Stimulated activated naive CD8-positive, alpha-beta T cell treated with anti-CD3 and anti-CD28 coated beads, Interleukin-15, Interleukin-2, amounts not matched to agents 100 ng/mL and 50 ng/mL, for 24 hours (primary cell): ENCODE measurements at regions not wholly inside any gene's neighbourhood (a gene's known extent, or its start where the extent isn't known, plus 50 kb on each side); places are given as distances from the start of the nearest gene placed in this dataset.

ENCODE experiments used
- H3K27ac Mint-ChIP-seq: one replicate; pipeline ENCODE4 v1.8.0; 2021; ENCODE audit warnings: mild to moderate bottlenecking, mixed read lengths
- H3K27me3 Mint-ChIP-seq: one replicate; pipeline ENCODE4 v1.8.0; 2021; ENCODE audit warnings: mixed read lengths
- H3K36me3 Mint-ChIP-seq: one replicate; pipeline ENCODE4 v1.8.0; 2021; ENCODE audit warnings: low read depth, mixed read lengths
- H3K4me1 Mint-ChIP-seq: one replicate; pipeline ENCODE4 v1.8.0; 2021; ENCODE audit warnings: low read depth, mixed read lengths
- H3K4me3 Mint-ChIP-seq: one replicate; pipeline ENCODE4 v1.8.0; 2021; ENCODE audit warnings: mild to moderate bottlenecking, mixed read lengths
- H3K9me3 Mint-ChIP-seq: one replicate; pipeline ENCODE4 v1.8.0; 2021; ENCODE audit warnings: mixed read lengths

GRCh38 chr2:41502752-41503151 lies 545.1 kb upstream of the PKDCC start:
- Mint-ChIP-seq H3K9me3 (peaks cover 22% of the 10 kb centered on the region), H3K27me3 (no peaks in the 10 kb centered on the region), H3K27ac (no peak overlapping the region), H3K4me1 (no peaks in the 10 kb centered on the region), H3K36me3 (no peaks in the 10 kb centered on the region), H3K4me3 (no peak overlapping the region)

GRCh38 chr2:41504532-41504931 lies 543.3 kb upstream of the PKDCC start:
- no peaks in the 10 kb centered on the region for H3K4me1 Mint-ChIP-seq
- H3K27ac Mint-ChIP-seq = no peak overlapping the region

DNA sequence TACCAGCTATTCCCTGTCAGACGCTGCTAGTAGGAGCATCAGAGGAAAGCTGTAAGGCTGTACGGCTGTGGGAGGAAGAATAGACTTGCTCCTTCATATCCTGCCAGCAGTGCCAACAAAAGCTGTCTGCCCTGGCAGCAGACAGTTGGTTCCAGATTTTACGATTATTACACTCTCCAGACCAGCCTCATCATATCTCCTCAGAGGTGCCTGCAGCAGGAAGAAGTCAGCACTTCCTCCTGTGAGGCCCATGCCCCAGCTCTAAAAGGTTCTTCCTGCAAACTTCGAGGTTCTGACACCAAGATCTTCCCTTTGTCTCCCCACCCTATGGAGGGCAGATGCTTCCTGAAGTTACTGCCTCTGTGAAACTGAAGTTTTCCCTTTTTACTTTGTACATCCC lies 537.7 kb upstream of the PKDCC start:
- no peaks in the 10 kb centered on the region for H3K4me1 Mint-ChIP-seq
- H3K27ac Mint-ChIP-seq = no peak overlapping the region
- no peaks in the 10 kb centered on the region for H3K36me3 Mint-ChIP-seq

More at GRCh38 chr2:41504532-41504931, 543.3 kb upstream of the PKDCC start:
- Mint-ChIP-seq H3K36me3 (no peaks in the 10 kb centered on the region), H3K9me3 (peaks cover 13% of the 10 kb centered on the region), H3K27me3 (no peaks in the 10 kb centered on the region), H3K4me3 (no peak overlapping the region)

DNA sequence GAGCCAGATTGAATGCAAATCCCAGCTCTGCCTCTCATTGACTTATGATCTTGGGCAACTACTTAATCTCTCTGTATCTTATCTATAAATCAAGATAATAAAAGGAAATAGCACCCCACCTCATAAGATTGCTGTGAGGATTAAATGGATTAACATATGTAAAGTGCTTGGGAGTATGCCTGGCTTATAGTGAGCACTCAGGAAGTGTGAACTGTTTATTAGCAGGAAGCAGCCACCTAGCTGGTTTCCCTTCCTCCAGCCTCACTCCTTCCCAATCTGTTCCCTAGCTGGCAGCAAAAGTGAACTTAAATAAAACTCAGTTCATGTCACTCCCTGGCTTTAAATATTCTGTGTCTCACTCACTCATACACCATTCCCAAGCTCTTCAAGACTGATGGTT lies 526.6 kb upstream of the PKDCC start:
- H3K27ac Mint-ChIP-seq = no peak overlapping the region
- no peak overlapping the region for H3K4me3 Mint-ChIP-seq
- H3K27me3 Mint-ChIP-seq = no peaks in the 10 kb centered on the region
- no peaks in the 10 kb centered on the region for H3K4me1 Mint-ChIP-seq
- H3K9me3 Mint-ChIP-seq = no peaks in the 10 kb centered on the region
- H3K36me3 Mint-ChIP-seq = no peaks in the 10 kb centered on the region

More for the DNA sequence above, 537.7 kb upstream of the PKDCC start:
- H3K27me3 Mint-ChIP-seq = no peaks in the 10 kb centered on the region
- H3K4me3 Mint-ChIP-seq = no peak overlapping the region
- H3K9me3 Mint-ChIP-seq = peaks cover 6% of the 10 kb centered on the region

GRCh38 chr2:41527525-41528323 lies 520.1 kb upstream of the PKDCC start:
- no peak overlapping the region for H3K27ac Mint-ChIP-seq
- no peak overlapping the region for H3K4me3 Mint-ChIP-seq
- H3K36me3 Mint-ChIP-seq = no peaks in the 10 kb centered on the region
- no peaks in the 10 kb centered on the region for H3K27me3 Mint-ChIP-seq
- H3K9me3 Mint-ChIP-seq = peaks cover 6% of the 10 kb centered on the region
- H3K4me1 Mint-ChIP-seq = no peaks in the 10 kb centered on the region

DNA sequence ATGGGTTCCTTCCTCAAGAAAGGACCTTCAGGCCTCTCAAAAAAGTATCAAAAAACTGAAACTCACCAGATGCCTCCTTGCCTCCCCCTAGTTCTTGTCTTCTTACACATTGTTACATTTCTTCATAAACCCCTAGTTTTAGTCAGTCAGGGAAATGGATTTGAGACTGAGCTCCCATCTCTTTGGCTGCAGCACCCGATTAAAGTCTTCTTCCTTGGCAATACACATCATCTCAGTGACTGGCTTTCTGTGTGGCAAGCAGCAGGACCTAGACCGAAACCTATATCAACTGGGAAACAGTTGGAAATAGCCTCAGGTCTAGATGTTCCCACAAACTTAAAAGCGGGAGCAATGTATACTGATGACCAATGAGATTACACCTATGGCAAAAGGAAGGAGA lies 512.2 kb upstream of the PKDCC start:
- Mint-ChIP-seq H3K4me3 (no peak overlapping the region), H3K27ac (no peak overlapping the region), H3K27me3 (no peaks in the 10 kb centered on the region), H3K9me3 (peaks cover 12% of the 10 kb centered on the region), H3K36me3 (no peaks in the 10 kb centered on the region), H3K4me1 (no peaks in the 10 kb centered on the region)

GRCh38 chr2:41540272-41540998 lies 507.4 kb upstream of the PKDCC start:
- no peaks in the 10 kb centered on the region for H3K36me3 Mint-ChIP-seq
- peaks cover 5% of the 10 kb centered on the region for H3K9me3 Mint-ChIP-seq
- no peaks in the 10 kb centered on the region for H3K4me1 Mint-ChIP-seq
- H3K4me3 Mint-ChIP-seq = no peak overlapping the region
- no peak overlapping the region for H3K27ac Mint-ChIP-seq
- H3K27me3 Mint-ChIP-seq = no peaks in the 10 kb centered on the region

DNA sequence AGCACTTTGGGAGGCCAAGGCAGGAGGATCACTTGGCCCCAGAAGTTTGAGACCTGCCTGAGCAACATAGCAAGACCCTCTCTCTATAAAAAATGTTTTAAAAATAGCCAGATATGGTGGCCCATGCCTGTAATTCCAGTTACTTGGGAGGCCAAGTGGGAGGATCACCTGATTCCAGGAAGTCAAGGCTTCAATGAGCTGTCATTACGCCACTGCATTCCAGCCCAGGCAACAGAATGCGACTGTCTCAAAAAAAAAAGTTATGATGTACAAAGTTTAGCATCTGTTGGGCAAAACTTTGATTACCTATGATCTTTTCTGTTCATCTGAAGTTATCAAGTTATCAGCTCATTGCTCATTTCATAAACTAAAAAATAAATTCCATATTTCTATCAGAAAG lies 504.1 kb upstream of the PKDCC start:
- Mint-ChIP-seq H3K4me3 (no peak overlapping the region), H3K27ac (no peak overlapping the region), H3K36me3 (no peaks in the 10 kb centered on the region), H3K4me1 (no peaks in the 10 kb centered on the region), H3K9me3 (no peaks in the 10 kb centered on the region), H3K27me3 (no peaks in the 10 kb centered on the region)

DNA sequence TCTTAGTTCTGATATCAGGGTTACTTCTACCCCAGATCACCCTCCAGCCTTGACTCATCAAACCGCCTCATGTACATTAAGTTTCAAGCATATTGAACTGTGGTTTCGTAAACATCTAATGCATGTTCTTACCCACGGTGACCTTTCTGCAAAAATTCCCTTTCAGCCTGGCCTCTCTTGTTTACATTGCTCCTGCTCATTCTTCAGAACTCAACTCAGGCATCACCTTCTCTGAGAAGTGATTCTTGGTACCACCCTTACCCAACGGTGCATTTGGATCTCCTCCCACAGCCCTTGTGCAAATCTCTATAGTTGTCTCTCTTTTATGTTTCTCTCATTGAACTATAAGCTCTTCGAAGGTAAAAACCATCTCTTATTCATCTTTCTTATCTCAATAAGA lies 503.1 kb upstream of the PKDCC start:
- Mint-ChIP-seq H3K27me3 (no peaks in the 10 kb centered on the region), H3K36me3 (no peaks in the 10 kb centered on the region), H3K27ac (no peak overlapping the region), H3K9me3 (no peaks in the 10 kb centered on the region), H3K4me3 (no peak overlapping the region), H3K4me1 (no peaks in the 10 kb centered on the region)

DNA sequence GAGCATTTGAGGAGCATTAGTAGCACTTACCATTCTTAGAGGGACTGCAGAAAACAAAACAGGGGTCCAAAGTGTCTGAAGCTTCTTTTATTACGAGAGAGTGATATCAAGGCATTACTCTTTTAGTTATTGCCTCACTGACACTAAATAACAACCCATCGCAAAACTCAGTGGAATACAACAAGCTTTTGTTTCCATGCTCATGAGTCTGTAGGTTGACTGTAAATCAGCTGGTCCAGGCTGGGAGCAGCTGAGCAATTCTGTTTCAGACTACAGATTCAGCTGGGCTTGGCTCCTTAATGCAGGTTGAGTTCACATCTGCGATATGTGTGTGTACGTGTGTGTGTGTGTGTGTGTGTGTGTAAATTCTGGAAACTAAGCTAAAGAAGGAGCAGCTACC lies 501.8 kb upstream of the PKDCC start:
- Mint-ChIP-seq H3K27ac (no peak overlapping the region), H3K4me3 (no peak overlapping the region), H3K27me3 (no peaks in the 10 kb centered on the region), H3K9me3 (no peaks in the 10 kb centered on the region), H3K4me1 (no peaks in the 10 kb centered on the region), H3K36me3 (no peaks in the 10 kb centered on the region)

- H3K27ac Mint-ChIP-seq = no peak overlapping the region
- H3K27me3 Mint-ChIP-seq = peaks cover 7% of the 10 kb centered on the region
- H3K4me3 Mint-ChIP-seq = no peak overlapping the region
- no peaks in the 10 kb centered on the region for H3K4me1 Mint-ChIP-seq
- peaks cover 7% of the 10 kb centered on the region for H3K9me3 Mint-ChIP-seq
- H3K36me3 Mint-ChIP-seq = no peaks in the 10 kb centered on the region
These were observed 479.2 kb upstream of the PKDCC start for GRCh38 chr2:41568648-41569047.

- H3K4me3 Mint-ChIP-seq = no peak overlapping the region
- H3K36me3 Mint-ChIP-seq = no peaks in the 10 kb centered on the region
- peaks cover 7% of the 10 kb centered on the region for H3K27me3 Mint-ChIP-seq
- no peak overlapping the region for H3K27ac Mint-ChIP-seq
- peaks cover 7% of the 10 kb centered on the region for H3K9me3 Mint-ChIP-seq
- H3K4me1 Mint-ChIP-seq = no peaks in the 10 kb centered on the region
These were observed 475.7 kb upstream of the PKDCC start for GRCh38 chr2:41572154-41572553.

DNA sequence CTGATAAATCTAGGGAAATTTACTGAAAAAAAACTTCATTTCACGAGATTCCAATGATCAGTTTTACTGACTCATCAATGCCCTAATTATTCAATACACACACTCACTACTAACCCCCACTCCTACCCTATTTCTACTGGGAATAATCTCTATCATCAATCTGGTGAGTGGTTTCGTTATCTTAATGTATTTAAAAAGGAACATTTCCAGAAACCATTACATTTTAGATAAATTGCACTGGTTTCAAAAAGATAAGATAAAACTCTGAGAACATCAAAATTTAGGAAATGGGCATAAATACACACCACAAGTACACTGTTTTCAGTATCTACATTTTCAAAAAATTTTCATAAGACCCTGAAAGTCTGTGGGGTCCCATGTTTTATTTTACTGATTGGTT lies 471.4 kb upstream of the PKDCC start:
- Mint-ChIP-seq H3K4me1 (no peaks in the 10 kb centered on the region), H3K36me3 (no peaks in the 10 kb centered on the region), H3K27me3 (no peaks in the 10 kb centered on the region), H3K27ac (no peak overlapping the region), H3K4me3 (no peak overlapping the region), H3K9me3 (no peaks in the 10 kb centered on the region)

- Mint-ChIP-seq H3K27me3 (no peaks in the 10 kb centered on the region), H3K4me1 (no peaks in the 10 kb centered on the region), H3K36me3 (no peaks in the 10 kb centered on the region), H3K27ac (no peak overlapping the region), H3K4me3 (no peak overlapping the region), H3K9me3 (peaks cover 22% of the 10 kb centered on the region)
These were observed 468.0 kb upstream of the PKDCC start for GRCh38 chr2:41579806-41580205.

GRCh38 chr2:41580806-41581205 lies 467.0 kb upstream of the PKDCC start:
- H3K27ac Mint-ChIP-seq = no peak overlapping the region
- no peaks in the 10 kb centered on the region for H3K27me3 Mint-ChIP-seq
- no peak overlapping the region for H3K4me3 Mint-ChIP-seq
- H3K9me3 Mint-ChIP-seq = peaks cover 31% of the 10 kb centered on the region
- H3K36me3 Mint-ChIP-seq = no peaks in the 10 kb centered on the region
- H3K4me1 Mint-ChIP-seq = no peaks in the 10 kb centered on the region
